Aorta (tissue), 5 donors: ENCODE measurements at regions not wholly inside any gene's neighbourhood (a gene's known extent, or its start where the extent isn't known, plus 50 kb on each side); places are given as distances from the start of the nearest gene placed in this dataset.

Source experiments
- ATAC-seq: fragments of 200-7000 bp; cut with Tn5 transposase; one replicate; pipeline ENCODE4 v1.9.1; 2022; ENCODE audit warnings: moderate library complexity; ENCODE audit not compliant: low FRiP score
- DNase-seq, 2 donors: peaks; one replicate each; pipeline ENCODE4 v3.0.0-alpha.2; 2020
- H3K27ac ChIP-seq, 2 donors: one replicate each; pipeline ENCODE4 v1.5.1; 2013; ENCODE audit warnings: low read length in 2 of 2, mild to moderate bottlenecking in 2 of 2, moderate library complexity in 2 of 2, control low read depth in 1 of 2, inconsistent platforms in 1 of 2, low read depth in 1 of 2
- H3K27me3 ChIP-seq, 2 donors: one replicate each; pipeline ENCODE4 v1.6.1; 2013; ENCODE audit warnings: control low read depth in 1 of 2, low read length in 1 of 2, mild to moderate bottlenecking in 1 of 2, moderate library complexity in 1 of 2; ENCODE audit not compliant: insufficient read depth in 2 of 2, control insufficient read depth in 1 of 2
- H3K36me3 ChIP-seq, 2 donors: one replicate each; pipeline ENCODE4 v1.6.1; 2013; ENCODE audit warnings: control low read depth in 1 of 2, low read length in 1 of 2, mild to moderate bottlenecking in 1 of 2; ENCODE audit not compliant: insufficient read depth in 2 of 2, control insufficient read depth in 1 of 2
- H3K4me1 ChIP-seq, 2 donors: one replicate each; pipeline ENCODE4 v1.6.1; 2013; ENCODE audit warnings: low read length in 2 of 2, control low read depth in 1 of 2, mild to moderate bottlenecking in 1 of 2, moderate library complexity in 1 of 2; ENCODE audit not compliant: insufficient read depth in 2 of 2, control insufficient read depth in 1 of 2
- H3K4me3 ChIP-seq, 2 donors: one replicate each; pipeline ENCODE4 v1.5.1; 2013; ENCODE audit warnings: low read length in 2 of 2, control low read depth in 1 of 2, mild to moderate bottlenecking in 1 of 2
- H3K9me3 ChIP-seq: one replicate; pipeline ENCODE4 v1.6.1; 2013; ENCODE audit warnings: mild to moderate bottlenecking, low read length; ENCODE audit not compliant: control insufficient read depth
- WGBS, 2 donors: extraction: QIAGEN DNeasy Blood & Tissue Kit; methylation state at CpG; one replicate each; pipeline ENCODE4 v1.1.7; 2013; 5-methylcytosine and 5-hydroxymethylcytosine counted together
- intact Hi-C, 2 donors: fragments of 100-400 bp; cut with DNase I; formaldehyde crosslinking; loops; one replicate each; pipeline versions ENCODE4 v1.14.2 to v1.15.0; 2022
- donor health status: healthy with polysubstance abuse.
- donor health status: Bipolar disorder and iron deficiency.
- donor health status: DM: no; HTN: no; CAD: no.
- donor health status: DM: no; HTN: no; CAD: no.
- donor health status: DM: yes; HTN: yes; CAD: no.

GRCh38 chr15:96891046-96891445, 560.5 kb downstream of the NR2F2 start:
- no peaks in the 10 kb centered on the region for H3K27me3 ChIP-seq
- no peak overlapping the region for H3K4me3 ChIP-seq
- ATAC-seq (no peak), DNase-seq (no peak)
- intact Hi-C loops: no loop called here
- H3K4me1 ChIP-seq: no peaks in the 10 kb centered on the region
- no peaks in the 10 kb centered on the region for H3K9me3 ChIP-seq
- H3K36me3 ChIP-seq: no peaks in the 10 kb centered on the region
- H3K27ac ChIP-seq: no peak overlapping the region
- WGBS, 2 donors: 24 to 38% methylated on average over 4 of the region's 4 CpGs

GRCh38 chr15:96893159-96893906, 562.8 kb downstream of the NR2F2 start:
- DNase-seq (no peak), ATAC-seq (no peak)
- Histone ChIP-seq H3K9me3 (no peaks in the 10 kb centered on the region), H3K27ac (no peak overlapping the region), H3K4me3 (no peak overlapping the region), H3K4me1 (no peaks in the 10 kb centered on the region), H3K27me3 (no peaks in the 10 kb centered on the region), H3K36me3 (no peaks in the 10 kb centered on the region)
- 23 to 29% methylated on average over 5 of the region's 5 CpGs for WGBS, 2 donors
- intact Hi-C loops: no loop called here

DNA sequence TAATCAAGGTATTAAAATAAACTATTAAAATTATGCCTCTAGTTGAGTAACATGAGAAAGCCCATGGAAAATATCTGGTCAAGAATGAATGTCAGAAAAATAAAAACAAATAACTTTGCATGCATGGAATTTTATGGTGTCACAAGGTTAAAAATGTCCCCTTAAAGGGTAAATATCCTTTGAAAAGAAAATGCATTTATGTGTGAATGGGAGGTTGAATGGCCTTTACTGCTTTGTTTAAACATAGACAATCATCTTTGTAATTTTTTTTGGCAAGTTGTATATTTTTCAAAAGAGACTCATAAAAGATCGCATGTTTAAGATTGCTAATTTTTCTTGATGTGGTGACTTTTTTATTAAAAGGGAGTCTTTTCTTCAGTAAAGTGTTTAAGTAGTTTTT, 564.2 kb downstream of the NR2F2 start:
- no peak for ATAC-seq
- no peak overlapping the region for H3K27ac ChIP-seq
- intact Hi-C loops: no loop called here

DNA sequence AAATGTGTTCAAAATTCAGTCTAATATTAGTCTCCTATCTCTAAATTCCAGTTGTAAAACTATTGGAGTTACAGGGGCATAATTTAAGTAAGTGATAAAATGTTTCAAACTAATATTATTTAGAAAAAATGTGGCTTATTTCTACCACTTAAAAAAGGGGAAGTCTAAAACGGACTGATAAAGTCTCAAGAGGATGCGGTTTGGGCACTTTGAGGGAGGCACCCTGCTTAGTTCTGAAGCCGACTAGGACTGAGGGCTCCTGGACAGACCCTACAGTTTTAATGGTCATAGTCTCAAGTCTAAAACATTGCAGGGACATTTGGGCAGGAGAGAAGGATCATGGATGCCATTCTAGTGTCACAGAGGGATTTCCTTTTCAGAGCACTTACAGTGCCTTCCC, 566.3 kb downstream of the NR2F2 start:
- intact Hi-C loops: no loop called here
- Histone ChIP-seq H3K27ac (no peak overlapping the region), H3K36me3 (no peaks in the 10 kb centered on the region), H3K9me3 (no peaks in the 10 kb centered on the region), H3K4me1 (no peaks in the 10 kb centered on the region), H3K4me3 (no peak overlapping the region), H3K27me3 (no peaks in the 10 kb centered on the region)
- 57 to 62% methylated on average over 3 of the region's 3 CpGs for WGBS, 2 donors
- ATAC-seq (no peak), DNase-seq (no peak)

More for the DNA sequence above, 564.2 kb downstream of the NR2F2 start:
- no peaks in the 10 kb centered on the region for H3K9me3 ChIP-seq
- 10 to 22% methylated on average over 1 of the region's 1 CpG for WGBS, 2 donors
- H3K36me3 ChIP-seq: no peaks in the 10 kb centered on the region
- no peaks in the 10 kb centered on the region for H3K27me3 ChIP-seq
- DNase-seq: no peak
- no peaks in the 10 kb centered on the region for H3K4me1 ChIP-seq
- no peak overlapping the region for H3K4me3 ChIP-seq

DNA sequence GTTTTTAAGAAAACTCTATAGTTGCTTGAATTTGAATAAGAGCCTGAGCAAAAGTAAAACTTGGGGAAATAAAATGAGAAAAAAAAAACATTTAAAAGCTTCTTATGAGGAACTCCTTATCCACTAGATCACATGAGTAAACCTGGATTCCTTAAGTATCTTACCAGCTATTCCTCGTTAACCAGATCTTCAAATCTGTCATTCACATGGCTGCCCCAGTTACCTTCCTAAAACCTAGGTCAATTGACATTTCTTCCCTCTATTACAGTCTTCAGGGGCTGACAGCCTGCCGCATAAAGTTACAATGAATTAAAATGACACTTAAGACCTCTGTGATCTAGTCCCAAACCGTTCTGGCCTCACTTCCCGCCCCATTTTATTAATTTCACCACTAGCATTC, 583.6 kb downstream of the NR2F2 start:
- H3K9me3 ChIP-seq: peaks cover 3% of the 10 kb centered on the region
- H3K27ac ChIP-seq: no peak overlapping the region
- 79 to 83% methylated on average over 4 of the region's 4 CpGs for WGBS, 2 donors
- no peak overlapping the region for H3K4me3 ChIP-seq
- H3K4me1 ChIP-seq: no peaks in the 10 kb centered on the region
- intact Hi-C loops: no loop called here
- H3K27me3 ChIP-seq: no peaks in the 10 kb centered on the region
- H3K36me3 ChIP-seq: no peaks in the 10 kb centered on the region
- DNase-seq (no peak), ATAC-seq (no peak)

- Histone ChIP-seq H3K9me3 (peaks cover 3% of the 10 kb centered on the region), H3K27ac (no peak overlapping the region), H3K27me3 (no peaks in the 10 kb centered on the region), H3K4me3 (no peak overlapping the region), H3K4me1 (no peaks in the 10 kb centered on the region), H3K36me3 (no peaks in the 10 kb centered on the region)
- intact Hi-C loops: no loop called here
- 77 to 80% methylated on average over 2 of the region's 2 CpGs for WGBS, 2 donors
- DNase-seq (no peak), ATAC-seq (no peak)
These were observed 586.2 kb downstream of the NR2F2 start for GRCh38 chr15:96916750-96917149.

DNA sequence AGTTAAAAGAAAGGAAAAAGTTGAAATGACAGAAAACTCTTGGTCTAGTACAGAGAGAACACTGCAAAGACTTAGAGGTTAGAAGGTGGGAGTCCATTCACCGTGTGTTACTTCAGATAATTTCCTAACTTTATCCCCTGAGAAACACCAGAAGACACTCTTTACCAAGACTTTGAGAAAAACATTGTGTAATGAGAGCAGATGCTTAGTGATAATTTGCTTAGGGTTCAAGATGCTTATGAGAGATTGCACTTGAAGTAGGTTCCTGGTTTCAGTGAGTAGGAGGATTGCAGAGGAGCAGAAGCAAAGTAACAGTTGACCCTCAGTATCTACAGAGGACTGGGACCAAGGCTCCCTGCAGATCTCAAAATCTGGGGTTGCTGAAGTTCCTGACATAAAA, 594.1 kb downstream of the NR2F2 start:
- Histone ChIP-seq H3K36me3 (no peaks in the 10 kb centered on the region), H3K4me1 (no peaks in the 10 kb centered on the region), H3K27ac (no peak overlapping the region), H3K4me3 (no peak overlapping the region), H3K9me3 (no peaks in the 10 kb centered on the region), H3K27me3 (no peaks in the 10 kb centered on the region)
- intact Hi-C loops: no loop called here
- WGBS, 2 donors: 0% methylated on average over 1 of the region's 1 CpG
- DNase-seq (no peak), ATAC-seq (no peak)

DNA sequence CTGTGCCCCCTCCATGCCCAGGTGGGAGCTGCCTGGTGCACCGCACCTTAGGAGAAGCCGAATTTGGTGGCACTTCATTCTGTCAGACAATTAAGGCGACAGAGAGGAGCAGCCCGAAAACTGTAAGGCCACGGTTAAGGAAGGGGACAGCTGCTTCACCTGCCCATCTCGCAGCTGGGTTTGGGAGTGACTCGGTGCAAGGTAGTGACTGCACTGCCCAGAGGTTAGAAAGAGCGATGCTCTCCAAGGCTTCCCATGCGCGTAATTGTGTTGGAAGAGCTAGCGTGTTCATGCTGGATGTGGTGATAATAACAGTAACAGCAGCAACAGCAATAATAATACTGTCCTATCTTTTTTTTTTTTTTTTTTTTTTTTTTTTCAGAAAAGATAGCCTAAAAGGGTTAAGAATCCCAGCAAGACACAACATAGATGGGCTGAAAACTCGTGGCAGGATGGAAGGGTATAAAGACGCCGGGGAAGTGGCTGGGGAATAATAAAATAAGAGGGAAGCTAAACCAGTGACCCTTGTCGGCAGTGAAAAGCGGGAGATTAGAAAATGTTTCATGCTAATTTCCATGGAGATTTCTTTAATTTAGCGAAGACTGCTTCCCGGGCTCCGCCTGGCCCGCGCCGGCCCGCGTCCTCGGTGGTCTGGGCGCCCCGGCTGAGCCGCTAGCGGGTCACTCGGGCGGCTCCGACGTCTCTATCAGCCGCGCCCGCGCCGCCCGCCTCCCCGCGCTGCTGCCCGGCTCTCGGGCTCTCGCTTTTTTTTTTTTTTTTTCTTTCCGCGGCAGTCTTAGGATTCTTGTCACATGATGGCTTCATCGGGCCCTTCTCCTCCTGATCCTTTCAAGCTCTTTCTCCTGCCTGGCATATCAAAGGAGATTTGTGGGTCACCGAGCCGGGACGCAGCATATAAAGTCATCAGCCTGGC, 617.1 kb downstream of the NR2F2 start:
- no peak overlapping the region for H3K4me3 ChIP-seq
- intact Hi-C loops: no loop called here
- no peaks in the 10 kb centered on the region for H3K9me3 ChIP-seq
- 15 to 17% methylated on average over 49 to 50 of the region's 50 CpGs for WGBS, 2 donors
- no peaks in the 10 kb centered on the region for H3K36me3 ChIP-seq
- DNase-seq (no peak), ATAC-seq (no peak)
- H3K4me1 ChIP-seq: no peaks in the 10 kb centered on the region
- H3K27ac ChIP-seq: no peak overlapping the region
- H3K27me3 ChIP-seq: no peaks in the 10 kb centered on the region

DNA sequence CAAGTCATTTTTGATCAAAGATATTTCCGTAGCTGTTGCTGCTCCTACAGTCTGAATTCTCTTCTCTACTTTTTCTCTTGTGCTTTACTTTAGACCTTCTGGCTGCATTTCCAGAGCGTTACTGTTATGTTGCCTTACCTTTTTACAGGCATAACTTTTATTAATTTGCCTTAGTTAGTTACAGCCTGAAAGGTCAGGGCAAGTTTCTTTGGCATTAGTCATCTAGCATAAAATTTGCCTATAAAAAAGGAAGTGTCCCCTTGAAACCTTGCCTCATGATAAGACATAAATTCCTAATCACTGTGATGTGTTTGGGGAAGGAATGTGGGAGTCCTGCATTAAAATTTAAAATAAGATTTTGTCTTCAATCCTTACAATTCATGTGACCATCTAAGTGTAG, 618.5 kb downstream of the NR2F2 start:
- Histone ChIP-seq H3K9me3 (no peaks in the 10 kb centered on the region), H3K4me1 (no peaks in the 10 kb centered on the region), H3K27me3 (no peaks in the 10 kb centered on the region), H3K4me3 (no peak overlapping the region), H3K36me3 (no peaks in the 10 kb centered on the region), H3K27ac (no peak overlapping the region)
- intact Hi-C loops: no loop called here
- ATAC-seq: no peak
- no peak for DNase-seq
- WGBS, 2 donors: 76 to 81% methylated on average over 2 of the region's 2 CpGs
